Activated naive CD4-positive, alpha-beta T cell treated with anti-CD3 and anti-CD28 coated beads, Interleukin-2, amount 50 U/mL, for 72 hours (primary cell): ENCODE measurements at regions not wholly inside any gene's neighbourhood (a gene's known extent, or its start where the extent isn't known, plus 50 kb on each side); places are given as distances from the start of the nearest gene placed in this dataset.

Experiments used
- ATAC-seq, 2 donors: fragments of 150-1000 bp; cut with Tn5 transposase; 2 replicates each; pipeline ENCODE4 v1.10.0; 2021; ENCODE audit warnings: mild to moderate bottlenecking in 2 of 2, moderate library complexity in 2 of 2
- DNase-seq, 2 donors: peaks; one replicate each; pipeline ENCODE4 v3.0.0; 2021 to 2022; ENCODE audit warnings: low spot score in 2 of 2
- H3K27ac Mint-ChIP-seq, 2 donors: one replicate each; pipeline ENCODE4 v1.8.0; 2022; ENCODE audit warnings: mild to moderate bottlenecking in 2 of 2, mixed read lengths in 2 of 2
- H3K36me3 Mint-ChIP-seq, 2 donors: one replicate each; pipeline ENCODE4 v1.8.0; 2022; ENCODE audit warnings: mixed read lengths in 2 of 2
- H3K9me3 Mint-ChIP-seq, 2 donors: one replicate each; pipeline ENCODE4 v1.8.0; 2022; ENCODE audit warnings: mixed read lengths in 2 of 2

DNA sequence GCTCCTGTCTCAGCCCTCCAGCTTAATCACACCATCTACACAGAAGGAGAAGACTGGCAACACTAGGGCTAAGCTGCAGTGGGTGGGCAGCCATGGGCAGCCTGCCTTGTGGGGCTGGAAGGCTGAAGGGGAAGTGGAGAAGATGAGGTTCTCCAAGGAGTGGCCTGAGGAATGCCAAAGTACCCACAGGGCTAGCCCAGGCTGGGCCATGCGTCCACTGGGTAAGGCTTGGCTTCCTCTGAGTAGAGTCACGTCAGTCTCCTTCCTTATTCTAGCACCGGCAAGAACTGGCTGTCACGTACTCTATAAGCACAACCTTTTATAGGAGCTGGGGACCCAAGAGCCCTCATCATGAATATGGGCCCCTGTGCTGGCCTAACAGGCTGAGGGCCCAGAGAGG is 110.6 kb upstream of the SIRPA start:
- ATAC-seq = no peak
- no peaks in the 10 kb centered on the region for H3K36me3 Mint-ChIP-seq
- no peak for DNase-seq
- no peaks in the 10 kb centered on the region for H3K9me3 Mint-ChIP-seq
- no peak overlapping the region for H3K27ac Mint-ChIP-seq

DNA sequence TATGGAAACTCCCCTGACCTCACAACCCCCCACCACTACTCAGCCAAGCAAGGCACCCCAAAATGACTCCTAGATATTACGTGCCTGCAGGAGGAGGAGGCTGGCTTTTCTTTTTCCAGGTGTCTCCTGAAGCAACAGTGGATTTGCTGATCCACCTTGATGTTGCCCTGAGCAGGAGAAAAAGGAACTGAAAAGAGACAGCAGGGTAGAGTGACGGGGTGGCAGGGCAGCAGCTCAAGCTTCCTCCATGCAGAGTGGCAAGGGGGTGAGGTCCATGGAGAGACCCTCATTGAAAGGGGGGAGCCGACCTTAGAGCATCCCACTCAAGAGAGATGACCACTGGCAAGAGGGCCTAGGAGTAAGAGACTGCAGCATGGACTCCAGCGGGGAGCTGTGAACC is 112.0 kb upstream of the SIRPA start:
- Mint-ChIP-seq H3K36me3 (no peaks in the 10 kb centered on the region), H3K27ac (no peak overlapping the region)

DNA sequence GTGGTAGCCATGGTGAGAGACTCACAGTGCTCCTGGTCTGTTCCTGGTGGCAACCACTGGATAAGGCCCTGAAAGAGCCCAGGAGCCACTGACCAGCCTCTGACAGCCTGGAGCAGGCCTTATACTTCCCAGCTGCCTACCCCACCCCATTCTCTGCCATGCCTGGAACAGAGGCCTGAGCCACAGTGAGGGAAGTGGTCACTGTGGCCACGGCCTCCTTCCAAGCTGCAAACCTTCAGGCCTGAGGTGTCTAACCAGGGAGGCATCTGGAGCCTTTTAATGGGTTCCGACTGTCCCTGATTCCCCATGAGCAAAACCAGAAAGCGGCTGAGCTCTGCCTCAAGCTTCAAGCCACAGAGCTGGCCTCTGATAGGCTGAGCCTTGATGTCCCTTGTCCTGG is 113.0 kb upstream of the SIRPA start:
- no peak overlapping the region for H3K27ac Mint-ChIP-seq
- H3K36me3 Mint-ChIP-seq = no peaks in the 10 kb centered on the region
- no peak for DNase-seq
- H3K9me3 Mint-ChIP-seq = no peaks in the 10 kb centered on the region
- no peak for ATAC-seq

More for the DNA sequence above, 112.0 kb upstream of the SIRPA start:
- ATAC-seq = no peak
- DNase-seq = no peak
- H3K9me3 Mint-ChIP-seq = no peaks in the 10 kb centered on the region

DNA sequence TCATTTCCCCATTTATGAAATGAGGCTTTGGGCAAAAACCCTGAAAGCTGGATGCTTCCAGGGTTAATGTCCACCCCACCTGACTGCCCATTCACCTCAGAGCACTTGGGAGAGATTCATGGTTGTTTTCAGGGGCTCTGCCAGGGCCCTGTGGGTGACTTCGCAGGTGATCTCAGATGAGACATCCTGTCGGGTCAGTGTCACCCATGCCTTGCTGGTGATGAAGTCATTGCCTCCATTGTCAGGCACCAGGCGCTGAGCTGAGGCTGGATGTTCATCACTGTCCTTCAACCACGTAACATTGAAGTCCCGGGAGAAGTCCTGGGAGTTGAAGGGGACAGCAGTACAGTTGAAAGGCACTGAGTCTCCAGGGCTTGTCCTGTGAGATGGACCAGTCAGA is 115.6 kb upstream of the SIRPA start:
- no peak overlapping the region for H3K27ac Mint-ChIP-seq
- no peaks in the 10 kb centered on the region for H3K9me3 Mint-ChIP-seq
- H3K36me3 Mint-ChIP-seq = no peaks in the 10 kb centered on the region
- no peak for ATAC-seq
- DNase-seq = no peak

DNA sequence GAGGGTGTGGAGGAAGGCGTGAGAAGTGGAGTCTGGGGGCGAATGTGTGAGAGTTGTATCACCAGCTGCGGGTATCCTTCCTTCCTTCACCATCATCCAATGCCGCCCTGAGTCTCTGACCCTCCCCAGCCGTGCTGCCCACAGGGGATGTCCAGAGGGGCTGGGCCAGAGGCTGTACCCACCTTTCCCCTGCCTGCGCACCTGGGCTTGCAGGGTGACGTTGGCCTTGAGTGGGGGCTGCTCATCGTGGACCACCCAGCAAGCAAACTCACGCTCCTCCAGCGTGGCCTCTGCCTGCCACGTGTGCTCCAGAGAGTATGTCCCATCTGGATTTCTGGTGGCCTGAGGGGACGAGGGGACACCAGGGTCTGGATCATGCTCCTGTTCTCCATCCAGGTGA is 116.9 kb upstream of the SIRPA start:
- no peak overlapping the region for H3K27ac Mint-ChIP-seq
- no peaks in the 10 kb centered on the region for H3K36me3 Mint-ChIP-seq
- ATAC-seq (no peak), DNase-seq (no peak)
- H3K9me3 Mint-ChIP-seq = no peaks in the 10 kb centered on the region

DNA sequence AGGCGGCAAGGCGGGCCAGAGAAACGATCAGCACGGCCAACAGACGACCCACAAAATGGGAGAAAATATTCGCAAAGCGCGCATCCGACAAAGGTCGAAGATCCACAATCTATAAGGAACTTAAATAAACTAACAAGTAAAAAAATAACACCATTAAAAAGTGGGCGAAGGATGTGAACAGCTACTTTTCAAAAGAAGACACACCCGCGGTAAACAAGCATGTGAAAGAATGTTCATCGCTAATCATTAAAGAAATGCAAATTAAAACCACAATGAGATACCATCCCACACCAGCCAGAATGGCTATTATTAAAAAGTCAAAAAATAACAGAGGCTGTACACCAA is 117.8 kb upstream of the SIRPA start:
- DNase-seq (no peak), ATAC-seq (no peak)
- peak overlapping the region in 1 of 2 donors; percentile 65 for H3K27ac Mint-ChIP-seq

DNA sequence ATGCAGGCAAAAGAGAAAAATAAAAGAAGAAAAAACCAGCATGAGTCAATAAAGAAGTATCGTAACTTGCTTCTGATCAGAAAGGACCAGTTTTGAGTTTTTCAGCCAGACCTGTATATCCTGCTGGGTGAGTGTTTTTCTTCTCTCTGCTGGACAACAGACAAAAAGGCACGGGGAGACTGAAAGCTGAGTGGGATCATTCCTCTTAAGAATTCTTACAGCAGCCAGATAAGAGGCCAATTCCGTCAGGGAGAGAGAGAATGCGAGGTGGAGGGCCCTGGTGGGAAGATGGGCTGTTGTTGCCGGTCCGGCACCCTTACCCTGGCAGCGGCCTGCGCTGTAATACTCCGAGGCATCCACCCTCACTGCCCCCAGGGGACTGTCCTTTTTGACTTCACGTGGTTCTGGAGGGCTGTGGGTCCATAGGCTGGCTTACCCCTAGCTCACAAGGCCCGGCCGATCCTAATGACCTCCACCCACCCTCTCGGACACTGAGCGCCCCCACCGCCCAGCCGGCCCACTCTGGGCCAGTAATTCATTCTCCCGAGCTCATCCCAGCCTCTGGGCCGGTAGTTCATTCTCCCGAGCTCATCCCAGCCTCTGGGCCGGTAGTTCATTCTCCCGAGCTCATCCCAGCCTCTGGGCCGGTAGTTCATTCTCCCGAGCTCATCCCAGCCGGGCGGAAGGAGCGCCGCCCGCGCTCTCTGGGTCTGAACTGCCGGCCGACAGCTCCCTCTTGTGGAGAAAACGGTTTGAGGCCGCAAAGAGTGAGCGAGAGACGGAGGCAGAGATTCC is 118.3 kb upstream of the SIRPA start:
- DNase-seq (peak; percentile 83 to 90), ATAC-seq (peak; percentile 93 to 94)
- Mint-ChIP-seq H3K27ac (peak overlapping the region in 1 of 2 donors; percentile 65), H3K9me3 (no peaks in the 10 kb centered on the region), H3K36me3 (no peaks in the 10 kb centered on the region)

More for the DNA sequence above, 117.8 kb upstream of the SIRPA start:
- Mint-ChIP-seq H3K36me3 (no peaks in the 10 kb centered on the region), H3K9me3 (no peaks in the 10 kb centered on the region)

DNA sequence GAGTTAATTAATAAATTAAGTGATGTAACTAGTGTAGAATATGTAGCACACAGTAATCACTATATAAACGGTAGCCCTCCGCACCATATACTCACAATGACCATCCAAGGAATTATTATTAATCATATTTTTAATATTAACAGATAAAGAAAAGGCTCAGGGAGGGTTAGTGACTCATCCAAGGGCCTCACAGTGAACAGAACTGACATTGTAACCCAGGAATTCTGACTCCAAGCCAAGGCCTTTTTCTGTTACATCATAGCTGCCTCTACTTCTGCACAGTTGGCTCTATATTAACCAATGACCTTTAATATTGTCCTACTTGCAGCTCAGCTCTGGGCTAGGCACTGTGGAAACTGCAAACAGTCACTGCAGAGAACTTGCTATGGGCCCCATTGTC is 117.5 kb upstream of the SIRPG start:
- Mint-ChIP-seq H3K36me3 (no peaks in the 10 kb centered on the region), H3K27ac (no peak overlapping the region), H3K9me3 (no peaks in the 10 kb centered on the region)
- no peak for ATAC-seq
- DNase-seq = no peak

DNA sequence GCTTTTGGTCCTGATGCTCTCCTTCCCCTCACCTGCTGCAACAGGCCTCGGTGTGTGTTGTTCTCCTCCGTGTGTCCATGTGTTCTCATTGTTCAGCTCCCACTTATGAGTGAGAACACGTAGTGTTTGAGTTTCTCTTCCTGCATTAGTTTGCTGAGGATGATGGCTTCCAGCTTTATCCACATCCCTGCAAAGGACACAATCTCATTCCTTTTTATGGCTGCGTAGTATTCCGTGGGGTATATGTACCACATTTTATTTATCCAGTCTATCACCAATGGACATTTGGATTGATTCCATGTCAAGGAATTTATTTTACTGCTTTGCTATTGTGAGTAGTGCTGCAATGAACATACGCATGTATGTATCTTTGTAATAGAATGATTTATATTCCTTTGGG is 116.9 kb upstream of the SIRPG start:
- H3K36me3 Mint-ChIP-seq = no peaks in the 10 kb centered on the region
- H3K9me3 Mint-ChIP-seq = no peaks in the 10 kb centered on the region
- DNase-seq (no peak), ATAC-seq (no peak)
- peak overlapping the region in 1 of 2 donors; percentile 25 for H3K27ac Mint-ChIP-seq

DNA sequence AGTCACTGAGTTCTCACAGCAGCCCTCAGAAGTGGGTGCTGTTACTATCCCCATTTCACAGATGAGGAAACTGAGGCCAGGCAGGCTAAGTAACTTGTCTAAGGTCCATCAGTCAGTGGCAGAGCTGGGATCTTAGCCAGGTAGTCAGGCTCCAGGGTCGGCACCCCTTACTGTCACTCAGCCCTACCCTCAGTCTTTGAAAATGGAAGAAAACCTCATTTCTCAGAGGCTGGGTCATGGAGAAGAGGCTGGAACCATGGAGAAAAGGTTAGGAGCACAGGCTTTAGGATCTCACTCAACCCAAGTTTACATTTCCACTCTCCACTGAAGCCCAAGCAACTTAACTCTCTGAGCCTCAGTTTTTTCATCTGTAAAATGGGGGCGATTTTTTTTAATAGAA is 116.2 kb upstream of the SIRPG start:
- ATAC-seq = no peak
- no peak for DNase-seq
- Mint-ChIP-seq H3K9me3 (no peaks in the 10 kb centered on the region), H3K36me3 (no peaks in the 10 kb centered on the region), H3K27ac (no peak overlapping the region)

DNA sequence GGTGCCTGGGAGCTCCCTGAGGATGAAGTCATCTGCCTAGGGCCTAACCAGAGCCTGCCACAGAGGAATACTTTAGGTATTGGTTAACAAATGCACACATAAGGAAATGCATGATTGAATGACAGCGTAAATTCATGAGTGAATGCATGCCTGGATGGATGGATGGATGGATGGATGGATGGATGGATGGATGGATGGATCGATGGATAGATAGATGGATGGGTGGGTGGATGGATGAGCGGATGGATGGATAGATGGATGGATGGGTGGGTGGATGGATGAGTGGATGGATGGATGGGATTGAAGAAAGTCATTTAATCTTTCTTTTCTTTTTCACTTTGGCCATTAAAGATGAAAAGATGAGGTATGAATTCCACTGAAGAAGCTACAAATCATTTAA is 111.9 kb upstream of the SIRPG start:
- H3K27ac Mint-ChIP-seq = no peak overlapping the region
- H3K9me3 Mint-ChIP-seq = no peaks in the 10 kb centered on the region
- no peak for DNase-seq
- no peak for ATAC-seq
- H3K36me3 Mint-ChIP-seq = no peaks in the 10 kb centered on the region

DNA sequence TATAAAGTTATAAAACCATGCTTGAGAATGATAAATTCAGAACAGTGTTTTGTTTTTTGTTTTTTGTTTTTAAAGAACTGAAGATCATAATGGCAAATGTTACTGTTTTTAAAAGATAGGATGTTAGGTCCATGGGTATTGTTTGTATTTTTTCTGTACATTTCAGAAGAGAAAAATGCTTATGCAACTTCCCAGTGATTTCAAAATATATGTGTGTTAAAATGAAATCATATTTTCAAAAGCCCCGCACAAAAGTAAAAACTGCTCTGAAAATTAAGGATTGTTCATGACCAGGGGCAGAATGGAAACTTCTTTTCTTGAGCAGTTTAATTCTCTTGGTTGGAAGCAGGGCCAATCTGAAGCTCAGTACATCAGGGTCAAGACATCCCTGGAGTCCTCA is 109.2 kb upstream of the SIRPG start:
- DNase-seq (no peak), ATAC-seq (no peak)
- H3K27ac Mint-ChIP-seq = no peak overlapping the region
- no peaks in the 10 kb centered on the region for H3K36me3 Mint-ChIP-seq
- H3K9me3 Mint-ChIP-seq = no peaks in the 10 kb centered on the region

DNA sequence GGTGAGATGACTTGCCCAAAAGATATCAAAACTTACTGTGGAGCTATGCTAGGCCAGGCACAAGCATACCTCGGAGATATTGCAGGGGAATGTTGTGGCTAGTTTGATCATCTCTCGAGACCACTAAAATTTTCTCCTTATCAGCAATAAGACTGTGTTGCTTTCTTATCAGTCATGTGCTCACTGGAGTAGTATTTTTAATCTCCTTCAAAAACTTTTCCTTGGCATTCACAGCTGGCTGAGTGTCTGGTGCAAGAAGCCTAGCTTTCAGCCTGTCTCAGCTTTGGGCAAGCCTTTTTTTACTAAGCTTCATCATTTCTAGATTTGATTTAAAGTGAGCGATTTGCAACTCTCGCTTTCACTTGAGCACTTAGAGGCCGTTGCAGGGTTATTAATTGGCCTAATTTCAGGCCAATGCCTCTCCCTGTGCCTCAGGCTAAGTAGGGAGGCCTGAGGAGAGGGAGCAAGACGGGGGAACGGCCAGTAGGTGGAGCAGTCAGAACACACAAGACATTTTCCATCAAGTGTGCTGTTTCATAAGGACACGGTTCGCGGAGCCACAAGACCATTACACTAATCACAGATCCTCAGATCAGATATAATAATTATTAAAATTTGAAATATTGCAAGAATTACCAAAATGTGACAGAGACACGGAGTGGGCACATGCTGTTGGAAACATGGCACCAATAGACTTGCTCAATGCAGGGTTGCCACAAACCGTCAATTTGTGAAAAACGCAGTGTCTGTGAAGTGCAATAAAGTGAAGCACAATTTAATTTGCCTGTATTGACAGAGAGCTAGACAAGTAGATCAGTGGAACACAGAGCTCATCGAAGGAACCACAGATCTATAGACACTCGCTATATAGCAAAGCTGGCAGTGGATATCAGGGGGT is 106.8 kb upstream of the SIRPG start:
- Mint-ChIP-seq H3K9me3 (no peaks in the 10 kb centered on the region), H3K27ac (no peak overlapping the region), H3K36me3 (no peaks in the 10 kb centered on the region)
- DNase-seq (peak in 1 of 2 donors; percentile 58), ATAC-seq (peak; percentile 78 to 80)

DNA sequence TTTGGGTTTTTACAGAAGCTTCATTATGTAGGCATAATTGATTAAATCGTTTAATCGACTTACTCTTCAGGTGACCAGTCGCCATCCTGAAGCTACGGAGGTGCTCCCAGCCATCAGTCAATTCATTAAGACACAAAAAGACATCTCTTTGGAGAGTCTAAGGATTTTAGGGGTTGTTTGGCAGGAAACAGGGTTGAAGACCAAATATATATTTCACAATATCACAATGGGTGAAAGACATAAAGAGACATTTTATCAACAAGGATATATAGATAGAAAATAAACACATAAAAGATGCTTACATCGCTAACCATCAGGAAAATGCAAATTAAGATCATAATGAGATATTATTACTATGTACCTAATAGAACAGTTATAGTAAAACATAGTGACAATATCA is 104.0 kb upstream of the SIRPG start:
- Mint-ChIP-seq H3K27ac (no peak overlapping the region), H3K9me3 (no peaks in the 10 kb centered on the region), H3K36me3 (no peaks in the 10 kb centered on the region)
- no peak for DNase-seq
- ATAC-seq = no peak

DNA sequence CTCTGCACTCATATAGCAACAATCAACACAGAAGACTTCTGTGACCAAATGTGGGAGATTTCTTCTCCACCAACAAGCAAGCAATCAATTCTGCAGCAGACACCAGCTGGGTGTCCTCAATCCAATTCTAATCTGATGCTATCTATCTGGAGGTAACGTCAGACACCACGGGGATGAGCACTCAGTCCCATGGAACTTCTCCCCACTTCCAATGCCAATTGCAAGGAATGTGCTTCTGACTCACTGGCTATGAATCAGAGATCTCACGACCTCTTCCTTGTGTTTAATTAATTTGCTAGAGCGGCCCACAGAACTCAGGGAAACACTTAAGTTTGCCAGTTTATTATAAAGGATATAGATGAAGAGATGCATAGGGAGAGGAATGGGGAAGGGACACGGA is 103.5 kb upstream of the SIRPG start:
- DNase-seq (no peak), ATAC-seq (no peak)
- H3K9me3 Mint-ChIP-seq = no peaks in the 10 kb centered on the region
- H3K36me3 Mint-ChIP-seq = no peaks in the 10 kb centered on the region
- H3K27ac Mint-ChIP-seq = no peak overlapping the region

DNA sequence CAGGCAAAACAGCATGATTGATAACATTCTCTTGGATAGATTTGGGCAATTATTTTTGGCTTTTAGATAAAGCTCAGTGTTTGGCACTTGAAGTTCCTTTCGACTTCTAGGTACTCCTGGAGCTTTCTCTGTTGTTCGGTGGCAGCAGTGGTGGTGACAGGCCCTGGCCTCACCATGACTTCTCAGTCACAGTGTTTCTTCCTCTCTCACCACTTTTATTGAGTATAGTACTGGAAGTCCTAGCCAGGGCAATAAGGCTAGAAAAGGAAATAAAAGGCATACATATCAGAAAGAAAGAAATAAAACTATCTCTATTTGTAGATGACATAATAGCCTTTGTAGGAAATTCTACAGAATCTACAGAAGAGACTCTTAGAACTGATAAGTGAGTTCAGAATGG is 101.2 kb upstream of the SIRPG start:
- Mint-ChIP-seq H3K27ac (no peak overlapping the region), H3K36me3 (no peaks in the 10 kb centered on the region), H3K9me3 (no peaks in the 10 kb centered on the region)
- DNase-seq (no peak), ATAC-seq (no peak)

DNA sequence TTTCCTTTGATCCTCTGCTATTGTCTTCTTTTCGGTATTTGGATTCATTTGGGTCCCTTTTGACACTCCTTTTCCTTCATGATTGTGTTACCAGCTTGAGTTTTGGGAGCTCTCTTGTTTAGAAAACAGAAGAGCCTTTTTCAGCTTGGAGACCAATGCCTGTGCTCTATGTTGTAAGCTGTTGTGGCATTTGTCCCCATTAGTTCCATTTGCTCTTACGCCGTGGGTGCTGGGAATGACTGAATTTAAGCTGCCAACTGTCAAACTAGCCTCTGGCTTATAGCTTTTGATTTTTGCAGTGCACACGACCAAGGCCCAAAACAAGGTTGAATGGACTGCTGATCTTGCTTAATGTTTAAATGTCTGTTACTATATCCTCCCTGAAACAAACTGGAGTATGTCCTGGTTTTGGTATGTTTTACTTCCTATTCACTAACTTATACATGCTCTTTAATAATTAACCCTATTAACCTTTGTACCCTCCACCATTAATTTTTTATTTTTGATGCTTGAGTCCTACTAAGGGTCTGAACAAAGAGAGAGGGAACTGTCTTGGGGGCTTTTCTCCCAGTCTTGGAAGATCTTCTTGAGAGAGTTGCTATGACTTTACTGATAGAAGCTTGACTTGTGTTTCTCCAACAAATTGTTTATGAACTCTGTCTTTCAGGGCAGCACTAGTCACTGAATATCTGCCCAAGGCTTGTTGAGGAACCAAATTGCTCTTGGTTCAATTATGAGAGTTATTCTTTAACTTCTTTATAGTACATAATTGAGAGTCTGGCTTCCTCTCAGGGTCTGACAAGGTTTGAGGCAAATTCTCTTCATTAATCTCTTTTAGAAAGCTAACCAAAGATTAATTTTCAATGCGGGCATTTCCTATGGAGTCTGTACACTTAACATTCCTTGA is 100.3 kb upstream of the SIRPG start:
- ATAC-seq (no peak), DNase-seq (no peak)
- H3K9me3 Mint-ChIP-seq = no peaks in the 10 kb centered on the region
- no peak overlapping the region for H3K27ac Mint-ChIP-seq
- no peaks in the 10 kb centered on the region for H3K36me3 Mint-ChIP-seq
